AG10803 (cell line): ENCODE measurements at regions not wholly inside any gene's neighbourhood (a gene's known extent, or its start where the extent isn't known, plus 50 kb on each side); places are given as distances from the start of the nearest gene placed in this dataset.

Source experiments
- DNase-seq: peaks from one replicate; pipeline ENCODE4 v3.0.0; 2010; ENCODE audit warnings: low read depth
- H3K4me3 ChIP-seq: 2 replicates; pipeline ENCODE4 v1.5.1; 2011; ENCODE audit warnings: mild to moderate bottlenecking, low read length, control low read depth
- CTCF ChIP-seq: conservative IDR thresholded peaks from 2 replicates; pipeline ENCODE4 v1.5.1; 2011; ENCODE audit warnings: mild to moderate bottlenecking, low read length, control low read depth, inconsistent platforms

DNA sequence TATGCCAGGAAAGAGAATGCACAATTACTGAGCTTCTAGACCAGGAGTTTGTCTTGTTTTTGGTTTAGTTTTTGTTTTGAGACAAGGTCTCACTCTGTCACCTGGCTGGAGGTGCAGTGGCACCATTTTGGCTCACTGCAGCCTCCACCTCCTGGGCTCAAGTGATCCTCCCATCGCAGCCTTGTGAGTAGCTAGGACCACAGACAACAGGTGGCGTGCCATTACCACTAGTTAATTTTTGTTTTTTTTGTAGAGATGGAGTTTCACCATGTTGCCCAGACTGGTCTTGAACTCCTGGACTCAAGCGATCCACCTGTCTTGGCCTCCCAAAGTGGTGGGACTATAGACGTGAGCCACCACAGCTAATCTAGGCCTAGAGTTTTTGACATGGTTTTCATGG is 104.4 kb upstream of the CCDC54 start:
- no peak for DNase-seq
- no peak for TF ChIP-seq CTCF
- no peak overlapping the region for H3K4me3 ChIP-seq

- H3K4me3 ChIP-seq: no peak overlapping the region
- no peak for DNase-seq
- no peak for TF ChIP-seq CTCF
Observed at GRCh38 chr3:107273771-107274170, 103.5 kb upstream of the CCDC54 start.

GRCh38 chr3:107275511-107275910 is 101.7 kb upstream of the CCDC54 start:
- no peak overlapping the region for H3K4me3 ChIP-seq
- TF ChIP-seq CTCF: no peak
- no peak for DNase-seq

DNA sequence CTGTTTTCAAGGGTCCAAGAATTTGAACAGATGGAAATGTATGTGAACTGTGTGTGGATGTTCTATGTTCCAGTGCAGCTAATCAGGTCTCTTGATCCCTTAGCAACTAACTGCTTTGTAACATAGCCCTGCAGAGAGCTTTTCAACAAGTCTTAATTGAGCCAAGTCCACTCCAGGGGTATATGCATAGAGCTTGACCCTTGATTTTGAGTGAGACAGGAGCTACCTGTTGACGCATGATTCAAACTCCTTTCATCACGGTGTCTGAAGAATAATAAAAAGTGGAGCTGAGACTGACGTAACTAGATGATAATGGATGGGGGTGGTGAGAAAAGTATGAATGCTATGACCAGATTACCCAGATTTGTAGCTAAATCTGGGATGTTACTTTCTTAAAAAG is 93.3 kb upstream of the CCDC54 start:
- no peak for DNase-seq
- no peak overlapping the region for H3K4me3 ChIP-seq
- TF ChIP-seq CTCF: no peak

GRCh38 chr3:107284612-107285011 is 92.6 kb upstream of the CCDC54 start:
- H3K4me3 ChIP-seq: no peak overlapping the region
- no peak for TF ChIP-seq CTCF
- DNase-seq: peak; percentile 5

- no peak overlapping the region for H3K4me3 ChIP-seq
- TF ChIP-seq CTCF: no peak
- DNase-seq: no peak
Observed at GRCh38 chr3:107285197-107285596, 92.0 kb upstream of the CCDC54 start.

DNA sequence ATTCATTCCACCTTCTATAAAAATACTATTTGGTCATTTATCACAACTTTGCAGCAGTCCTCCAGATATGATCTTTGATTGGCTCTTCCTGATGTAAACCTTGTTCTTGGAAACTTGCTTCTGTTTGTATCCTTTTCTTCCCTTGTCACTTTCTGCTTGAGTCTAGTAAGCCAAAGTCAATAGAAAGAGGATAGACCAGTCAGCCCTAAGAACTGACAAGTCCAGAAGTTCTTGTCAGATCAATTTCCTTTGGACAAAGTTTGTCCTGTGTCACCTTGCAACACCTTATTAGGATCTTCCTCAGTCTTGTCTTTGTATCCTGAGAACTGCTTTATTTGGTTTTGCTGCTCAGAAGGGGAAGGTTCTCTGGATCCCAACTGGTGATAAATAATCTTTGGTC is 87.9 kb upstream of the CCDC54 start:
- H3K4me3 ChIP-seq: no peak overlapping the region
- no peak for DNase-seq
- no peak for TF ChIP-seq CTCF
